ENCODE measurements at regions not wholly inside any gene's neighbourhood (a gene's known extent, or its start where the extent isn't known, plus 50 kb on each side); places are given as distances from the start of the nearest gene placed in this dataset.

GRCh38 chr13:103192511-103193135 lies 126.4 kb upstream of the SLC10A2 start:
- TF ChIP-seq CTCF (IDR thresholded peaks at IDR 0.05; ENCODE audit: control insufficient read depth, extremely low read depth, insufficient read depth), result no peak
- no peak overlapping the region for H3K4me3 ChIP-seq (ENCODE audit: low read depth, low read length)
- no peak for DNase-seq (ENCODE audit: low read depth)

GRCh38 chr13:103190841-103191240 lies 124.6 kb upstream of the SLC10A2 start:
- no peak for DNase-seq (ENCODE audit: low read depth)
- H3K4me3 ChIP-seq (ENCODE audit: low read depth, low read length), result no peak overlapping the region
- TF ChIP-seq CTCF (IDR thresholded peaks at IDR 0.05; ENCODE audit: control insufficient read depth, extremely low read depth, insufficient read depth), result no peak

GRCh38 chr13:103188713-103189326 lies 122.6 kb upstream of the SLC10A2 start:
- DNase-seq (ENCODE audit: low read depth), result no peak
- peak; percentile 34; the same call in 1 of the 2 replicates for TF ChIP-seq CTCF (IDR thresholded peaks at IDR 0.05; ENCODE audit: control insufficient read depth, extremely low read depth, insufficient read depth)
- H3K4me3 ChIP-seq (ENCODE audit: low read depth, low read length), result no peak overlapping the region

GRCh38 chr13:103187721-103188156 lies 121.5 kb upstream of the SLC10A2 start:
- no peak overlapping the region for H3K4me3 ChIP-seq (ENCODE audit: low read depth, low read length)
- TF ChIP-seq CTCF (IDR thresholded peaks at IDR 0.05; ENCODE audit: control insufficient read depth, extremely low read depth, insufficient read depth), result no peak
- DNase-seq (ENCODE audit: low read depth), result no peak

- no peak for DNase-seq (ENCODE audit: low read depth)
- H3K4me3 ChIP-seq (ENCODE audit: low read depth, low read length), result no peak overlapping the region
- no peak for TF ChIP-seq CTCF (IDR thresholded peaks at IDR 0.05; ENCODE audit: control insufficient read depth, extremely low read depth, insufficient read depth)
These were observed 118.2 kb upstream of the SLC10A2 start for GRCh38 chr13:103184413-103184812.

- no peak for TF ChIP-seq CTCF (IDR thresholded peaks at IDR 0.05; ENCODE audit: control insufficient read depth, extremely low read depth, insufficient read depth)
- no peak overlapping the region for H3K4me3 ChIP-seq (ENCODE audit: low read depth, low read length)
- no peak for DNase-seq (ENCODE audit: low read depth)
These were observed 113.0 kb upstream of the SLC10A2 start for GRCh38 chr13:103178986-103179943.

All from LNCaP clone FGC (cell line).